HG03108 (cell line): ENCODE measurements at regions not wholly inside any gene's neighbourhood (a gene's known extent, or its start where the extent isn't known, plus 50 kb on each side); places are given as distances from the start of the nearest gene placed in this dataset.

ENCODE experiments used
- ATAC-seq: cut with Tn5 transposase; IDR thresholded peaks from one replicate; pipeline ENCODE4 v1.9.1; 2021; ENCODE audit warnings: moderate library complexity; ENCODE audit not compliant: unreplicated experiment

GRCh38 chr5:96049398-96050272 is 88.0 kb upstream of the ELL2 start:
- ATAC-seq = no peak

- ATAC-seq = no peak
Observed at GRCh38 chr5:96048763-96049162, 87.1 kb upstream of the ELL2 start.

GRCh38 chr5:96045888-96046287 is 84.2 kb upstream of the ELL2 start:
- ATAC-seq = no peak

GRCh38 chr5:96043446-96043845 is 81.8 kb upstream of the ELL2 start:
- ATAC-seq = no peak

DNA sequence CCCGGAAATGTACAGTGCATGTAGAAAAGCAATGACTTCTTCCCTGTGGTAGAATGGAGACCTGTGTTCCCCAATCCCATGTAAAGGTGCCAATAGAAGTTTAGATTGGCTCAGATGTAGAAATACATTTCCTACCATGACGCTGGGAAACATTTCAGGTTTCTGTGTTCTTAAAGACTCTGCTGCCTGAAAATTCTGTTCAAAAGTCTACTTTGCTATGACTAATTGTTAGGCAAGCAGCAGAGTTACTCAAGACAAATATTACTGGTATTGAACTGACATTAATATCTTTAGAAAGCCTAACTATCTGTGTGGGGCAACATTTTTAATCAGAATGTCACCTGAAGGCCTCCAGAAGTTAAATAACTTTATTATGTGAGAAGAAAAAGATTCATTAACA is 75.5 kb upstream of the ELL2 start:
- no peak for ATAC-seq

- ATAC-seq = no peak
Observed at GRCh38 chr5:96036301-96036700, 74.7 kb upstream of the ELL2 start.

DNA sequence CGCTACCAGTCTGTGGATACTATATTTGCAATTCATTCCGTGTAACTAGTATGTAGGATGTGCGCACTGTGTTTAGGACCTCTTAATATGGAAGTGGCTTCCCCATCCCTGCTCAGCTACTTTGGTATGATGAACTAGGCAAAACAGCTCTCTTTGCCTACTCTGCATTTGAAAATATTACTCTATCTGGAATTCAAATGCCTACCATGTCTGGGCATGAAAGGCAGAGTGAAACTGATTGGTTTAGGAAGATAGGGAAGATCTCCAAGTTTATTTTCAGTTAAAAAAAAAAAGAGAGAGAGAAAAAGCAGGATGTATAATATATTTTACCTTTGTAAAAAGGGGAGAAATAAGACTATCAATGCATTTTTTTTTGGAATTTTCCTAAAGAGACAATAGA is 74.1 kb upstream of the ELL2 start:
- no peak for ATAC-seq

GRCh38 chr5:96033116-96033515 is 71.5 kb upstream of the ELL2 start:
- ATAC-seq = no peak

- ATAC-seq = no peak
Observed at GRCh38 chr5:96031811-96032261, 70.2 kb upstream of the ELL2 start.

DNA sequence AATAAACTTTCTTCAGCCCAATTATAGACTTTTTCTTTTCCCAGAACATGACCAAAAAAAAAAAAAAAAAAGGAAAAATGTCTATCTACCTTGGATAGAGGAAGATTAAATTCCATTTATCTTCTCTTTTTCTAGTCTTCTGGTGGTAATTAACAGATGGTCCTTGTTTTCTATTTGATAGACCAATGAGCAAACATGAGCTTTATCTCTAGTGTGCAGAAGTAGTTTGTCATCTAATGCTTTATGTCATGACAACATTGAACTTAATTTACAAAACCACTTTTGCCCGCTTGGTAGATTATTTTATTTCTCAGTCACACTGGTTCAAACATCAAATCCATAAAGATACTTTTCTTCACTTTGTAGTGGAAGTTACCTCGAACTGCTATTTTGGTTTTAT is 69.5 kb upstream of the ELL2 start:
- no peak for ATAC-seq

DNA sequence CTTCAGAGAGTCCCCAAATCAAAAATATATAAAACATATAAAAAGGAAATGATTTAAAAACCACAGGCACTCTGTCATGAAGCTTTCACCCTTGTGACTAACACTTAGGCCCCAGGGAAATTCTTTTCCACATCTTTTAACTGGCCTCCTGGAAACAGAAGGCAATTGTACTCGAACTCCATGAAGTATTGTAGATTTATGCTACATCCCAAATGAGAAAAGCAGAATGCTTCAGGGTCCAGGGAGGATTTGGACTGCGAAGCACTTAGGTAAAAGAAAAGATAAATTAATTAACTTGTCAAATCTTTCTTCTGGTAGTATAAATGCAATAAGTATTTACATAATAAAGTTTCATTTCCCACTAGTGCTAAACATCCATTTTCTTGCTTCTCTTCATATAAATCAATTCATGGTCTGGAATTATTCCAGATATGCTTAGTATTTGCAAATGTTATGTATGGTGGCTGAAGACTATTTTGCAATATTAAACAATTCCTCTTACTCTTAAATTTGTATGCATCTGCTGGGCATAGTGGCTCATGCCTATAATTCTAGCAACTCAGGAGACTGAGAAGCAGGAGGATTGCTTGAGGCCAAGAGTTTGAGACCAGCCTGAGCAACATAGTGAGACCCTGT is 64.9 kb upstream of the ELL2 start:
- no peak for ATAC-seq

DNA sequence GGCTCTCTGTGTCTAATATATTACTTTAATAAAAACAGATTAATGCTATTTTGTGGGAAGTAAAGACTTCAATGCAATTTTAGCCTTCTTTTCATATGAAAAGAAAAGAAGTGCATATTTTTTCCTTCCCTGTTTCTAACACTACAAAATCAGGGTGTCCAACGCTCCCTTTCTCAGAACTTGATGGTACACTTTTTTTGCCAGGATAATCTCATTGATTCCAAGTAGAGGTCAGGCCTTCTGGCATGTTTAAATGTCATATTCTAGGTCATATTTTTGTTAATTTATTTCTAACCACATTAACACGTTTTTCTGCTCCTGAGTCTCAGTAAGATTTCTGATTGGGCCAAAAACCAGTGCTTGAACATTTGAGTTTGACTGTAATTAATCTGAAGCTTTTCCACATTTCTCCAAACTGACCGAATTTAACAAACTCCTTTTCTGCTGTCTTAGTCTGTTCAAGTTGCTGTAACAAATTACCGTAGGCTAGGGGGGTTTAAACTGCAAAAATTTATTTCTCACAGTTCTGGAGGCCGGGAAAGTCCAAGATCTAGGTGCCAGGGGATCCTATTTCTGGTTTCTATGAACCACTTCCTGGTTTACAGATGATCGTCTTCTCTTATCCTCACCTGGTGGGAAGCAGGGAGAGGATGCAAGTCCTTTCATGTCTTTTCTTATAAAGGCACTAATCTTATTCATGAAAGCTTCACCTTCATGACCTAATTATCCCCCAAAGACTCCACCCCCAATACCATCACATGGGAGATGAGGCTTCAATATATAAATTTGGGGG is 63.2 kb upstream of the ELL2 start:
- ATAC-seq = no peak

GRCh38 chr5:96023518-96023917 is 61.9 kb upstream of the ELL2 start:
- no peak for ATAC-seq

DNA sequence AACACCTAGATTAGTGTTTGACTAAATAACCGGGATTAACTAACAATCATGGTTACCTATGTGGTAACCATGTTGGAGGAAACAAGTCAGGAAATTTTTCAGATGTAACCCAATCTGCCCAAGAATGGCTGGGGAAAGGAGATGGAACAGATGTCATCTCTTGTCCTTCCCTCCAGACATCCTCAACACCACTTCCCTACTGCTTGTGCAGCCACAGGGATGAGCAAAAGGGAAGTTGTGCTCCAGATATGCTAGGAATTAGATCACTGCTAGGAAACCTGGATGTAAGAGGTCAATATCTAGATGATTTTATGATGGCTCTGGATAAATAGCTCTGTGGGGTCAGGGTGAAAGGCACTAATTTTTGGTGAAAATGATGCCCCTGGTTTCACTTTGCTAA is 61.3 kb upstream of the ELL2 start:
- ATAC-seq = no peak

DNA sequence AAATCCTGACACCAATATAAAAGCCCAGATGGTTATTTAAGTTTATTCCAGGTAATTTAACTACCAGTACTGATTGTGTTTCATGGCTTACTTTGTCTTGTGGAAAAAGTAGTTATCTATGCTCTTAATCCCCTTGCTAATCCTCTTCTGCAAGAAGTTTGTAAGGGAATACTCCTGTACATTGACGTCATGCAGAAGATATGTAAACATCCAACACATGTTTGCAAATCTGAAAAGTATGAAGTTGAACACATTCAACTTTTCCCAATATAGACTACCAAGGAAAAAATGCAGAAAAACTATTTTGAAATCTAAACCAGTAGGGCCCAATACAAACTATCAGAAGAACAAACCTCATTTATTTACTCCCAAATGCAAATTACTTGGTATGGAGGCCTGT is 56.3 kb upstream of the ELL2 start:
- ATAC-seq = no peak

- no peak for ATAC-seq
Observed at GRCh38 chr5:96016216-96016615, 54.6 kb upstream of the ELL2 start.

DNA sequence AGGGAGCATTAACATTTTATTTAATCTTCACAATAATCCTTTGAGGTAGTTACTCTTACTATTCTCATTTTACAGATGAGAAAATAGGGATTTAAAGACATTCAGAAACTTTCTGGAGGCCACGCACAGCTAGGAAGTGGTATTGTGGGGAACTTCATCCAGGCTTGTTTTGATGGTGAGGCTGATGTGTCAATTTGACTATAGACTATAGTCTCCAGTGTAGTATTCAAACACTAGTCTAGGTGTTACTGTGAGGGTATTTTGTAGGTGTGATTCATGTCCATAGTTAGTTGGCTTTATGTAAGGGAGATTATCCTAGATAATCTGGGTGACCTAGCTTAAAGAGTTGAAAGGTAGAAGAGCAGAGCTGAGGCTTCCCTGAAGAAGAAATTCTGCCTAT is 54.1 kb upstream of the ELL2 start:
- ATAC-seq = no peak

DNA sequence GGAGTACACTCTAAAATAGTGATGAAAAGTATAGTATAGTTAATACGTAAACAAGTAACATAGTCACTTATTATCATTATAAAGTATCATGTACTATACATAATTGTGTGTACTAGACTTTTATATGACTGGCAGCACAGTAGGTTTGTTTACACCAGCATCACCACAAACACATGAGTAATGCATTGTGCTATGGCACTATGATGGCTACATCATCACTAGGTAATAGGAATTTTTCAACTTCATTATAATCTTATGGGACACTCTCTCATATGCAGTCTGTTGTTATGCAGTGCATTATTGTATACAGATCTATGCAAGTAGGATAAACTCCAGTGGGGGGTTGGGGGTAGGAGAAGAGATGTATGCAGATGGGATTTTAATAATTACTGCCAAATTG is 52.7 kb upstream of the ELL2 start:
- no peak for ATAC-seq

DNA sequence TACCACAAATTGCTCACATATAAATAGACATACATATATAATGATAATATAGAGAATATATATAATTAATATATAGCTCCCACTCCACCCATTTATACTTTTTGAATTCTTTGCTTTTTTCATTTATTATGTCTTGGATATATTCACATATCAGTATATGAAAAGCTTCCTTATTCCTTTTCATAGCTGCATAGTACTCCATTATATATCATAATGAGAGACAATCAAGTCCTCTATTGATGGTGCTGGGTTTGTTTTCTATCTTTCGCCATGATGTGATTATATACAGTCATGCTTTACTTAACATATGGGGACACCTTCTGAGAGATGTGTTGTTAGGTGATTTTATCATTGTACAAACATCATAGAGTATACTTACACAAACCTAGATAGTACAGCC is 51.6 kb upstream of the ELL2 start:
- ATAC-seq = no peak

DNA sequence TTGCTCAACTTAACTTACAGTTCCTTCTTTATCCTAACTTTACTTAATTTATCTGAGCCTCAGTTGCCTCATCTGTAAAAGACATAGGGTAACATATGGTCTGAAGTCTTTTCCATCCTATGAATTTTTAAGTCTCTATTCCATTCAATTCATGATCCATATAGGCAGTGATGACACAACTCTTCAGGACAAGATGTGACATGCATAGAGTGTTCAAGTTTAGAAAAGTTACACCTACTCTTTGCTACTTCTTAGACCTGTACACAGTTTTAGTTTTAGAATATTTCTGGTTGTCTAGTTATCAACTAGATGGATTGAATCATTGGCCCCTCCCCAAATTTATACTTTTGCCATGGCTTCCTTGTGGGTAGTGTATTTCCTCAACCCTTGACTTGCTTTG is 50.7 kb upstream of the ELL2 start:
- no peak for ATAC-seq
